ENCODE measurements at regions not wholly inside any gene's neighbourhood (a gene's known extent, or its start where the extent isn't known, plus 50 kb on each side); places are given as distances from the start of the nearest gene placed in this dataset.

GRCh38 chr2:516131-516530, 161.1 kb downstream of the TMEM18 start:
- ChIA-PET POLR2A (no interaction called here), CTCF (ENCODE audit: low intra/inter-chr PET ratio, low total read pairs) (no interaction called here)
- no peak for DNase-seq (ENCODE audit: low spot score)
- no peak overlapping the region for H3K4me2 ChIP-seq (ENCODE audit: low read depth, low read length)
- H3K27me3 ChIP-seq (ENCODE audit: control insufficient read depth in 1 of 2, insufficient read depth in 2 of 2, low read length in 2 of 2): peaks cover 0 to 15% of the 10 kb centered on the region in 2 experiments; a peak in 3 of 5 replicates
- no peaks in the 10 kb centered on the region for H3K9me3 ChIP-seq (ENCODE audit: low read length)
- no peak for ATAC-seq
- no peaks in the 10 kb centered on the region for H3K79me2 ChIP-seq (ENCODE audit: insufficient read depth, low read length)
- H3K36me3 ChIP-seq (replicated peaks in 1 of 2; ENCODE audit: control insufficient read depth in 1 of 2, insufficient read depth in 2 of 2, low read length in 2 of 2): no peaks in the 10 kb centered on the region
- intact Hi-C loops (cut with micrococcal nuclease; ENCODE audit: unreplicated experiment) (no loop called here), in situ Hi-C loops (cut with HindIII; ENCODE audit: extremely low pct_ligation_motif_present, low pct_unique_long_range_greater_than_20kb) (no loop called here)
- no peaks in the 10 kb centered on the region for H4K20me1 ChIP-seq (ENCODE audit: insufficient read depth, low read length)
- H3K4me3 ChIP-seq (replicated peaks in 1 of 3; ENCODE audit: insufficient read depth in 1 of 3, low read depth in 2 of 3, low read length in 3 of 3): no peak overlapping the region
- H3K27ac ChIP-seq (ENCODE audit: extremely low read length, insufficient read depth, low read length): no peak overlapping the region
- 13% methylated on average over 7 of the region's 7 CpGs for WGBS (ENCODE audit: low lambda C conversion rate)
- no peaks in the 10 kb centered on the region for H3K4me1 ChIP-seq (ENCODE audit: insufficient read depth, low read length)
- FAIRE-seq: no peak
- no peak overlapping the region for H3K9ac ChIP-seq (ENCODE audit: insufficient read depth, low read depth, low read length)
- H2AFZ ChIP-seq (ENCODE audit: low read length): no peak overlapping the region
- no peak for TF ChIP-seq MAFK (conservative IDR thresholded peaks at IDR 0.05 in 1 of 2, IDR thresholded peaks at IDR 0.05 in 1 of 2; ENCODE audit: low read length in 2 of 2)
- TF ChIP-seq MBNL3 (CRISPR knock-in tag; conservative IDR thresholded peaks at IDR 0.05): no peak
- TF ChIP-seq NFIB (CRISPR knock-in tag; IDR thresholded peaks at IDR 0.05; ENCODE audit: borderline replicate concordance): no peak
- no TSS peak for BruUV-seq (replicated peaks)

- ChIA-PET CTCF (ENCODE audit: low intra/inter-chr PET ratio, low total read pairs) (no interaction called here), POLR2A (no interaction called here)
- in situ Hi-C loops (cut with HindIII; ENCODE audit: extremely low pct_ligation_motif_present, low pct_unique_long_range_greater_than_20kb): no loop called here
- H3K4me1 ChIP-seq (ENCODE audit: insufficient read depth, low read length): no peaks in the 10 kb centered on the region
- no TSS peak for BruUV-seq (replicated peaks)
- no peak overlapping the region for H3K9ac ChIP-seq (ENCODE audit: insufficient read depth, low read depth, low read length)
- H3K4me2 ChIP-seq (ENCODE audit: low read depth, low read length): no peak overlapping the region
- 23% methylated on average over 3 of the region's 3 CpGs for WGBS (ENCODE audit: low lambda C conversion rate)
- no peak overlapping the region for H3K4me3 ChIP-seq (replicated peaks in 1 of 3; ENCODE audit: insufficient read depth in 1 of 3, low read depth in 2 of 3, low read length in 3 of 3)
- no peak for ATAC-seq
- H3K79me2 ChIP-seq (ENCODE audit: insufficient read depth, low read length): no peaks in the 10 kb centered on the region
- H3K9me3 ChIP-seq (ENCODE audit: low read length): no peaks in the 10 kb centered on the region
- no peak for FAIRE-seq
- peaks cover 0 to 15% of the 10 kb centered on the region in 2 experiments; a peak in 3 of 5 replicates for H3K27me3 ChIP-seq (ENCODE audit: control insufficient read depth in 1 of 2, insufficient read depth in 2 of 2, low read length in 2 of 2)
- no peak overlapping the region for H2AFZ ChIP-seq (ENCODE audit: low read length)
- H4K20me1 ChIP-seq (ENCODE audit: insufficient read depth, low read length): no peaks in the 10 kb centered on the region
- intact Hi-C loops (cut with micrococcal nuclease; ENCODE audit: unreplicated experiment): no loop called here
- H3K27ac ChIP-seq (ENCODE audit: extremely low read length, insufficient read depth, low read length): no peak overlapping the region
- TF ChIP-seq ZBTB37 (CRISPR knock-in tag; IDR thresholded peaks at IDR 0.05) (no peak), HNRNPH1 (optimal IDR thresholded peaks at IDR 0.05; ENCODE audit: low read depth, low read length) (no peak)
- DNase-seq (ENCODE audit: low spot score): no peak
- no peaks in the 10 kb centered on the region for H3K36me3 ChIP-seq (replicated peaks in 1 of 2; ENCODE audit: control insufficient read depth in 1 of 2, insufficient read depth in 2 of 2, low read length in 2 of 2)
These were observed 161.6 kb downstream of the TMEM18 start for GRCh38 chr2:515441-516127.

Data from HepG2 (cell line).